GM23338 (cell line): ENCODE measurements at regions not wholly inside any gene's neighbourhood (a gene's known extent, or its start where the extent isn't known, plus 50 kb on each side); places are given as distances from the start of the nearest gene placed in this dataset.

Source experiments
- ATAC-seq: fragments of 200-7000 bp; cut with Tn5 transposase; 3 replicates; pipeline ENCODE4 v1.9.1; 2020
- DNase-seq: peaks from one replicate; pipeline ENCODE4 v3.0.0-alpha.2; 2015; ENCODE audit warnings: low spot score
- H2AFZ ChIP-seq: fragments of 200-600 bp; sonication (generic); 2 replicates; pipeline ENCODE4 v1.8.0; 2016; ENCODE audit warnings: antibody characterized with exemption, mild to moderate bottlenecking, moderate library complexity
- H3F3A ChIP-seq: fragments of 200-600 bp; sonication (generic); replicated peaks from 2 replicates; pipeline ENCODE4 v1.8.0; 2017; ENCODE audit warnings: antibody characterized with exemption, mixed run types, low read depth
- H3K27ac ChIP-seq: fragments of 200-600 bp; sonication (generic); 2 replicates; pipeline ENCODE4 v1.6.1; 2016; ENCODE audit warnings: low read depth
- H3K27me3 ChIP-seq: fragments of 200-600 bp; sonication (generic); 2 replicates; pipeline ENCODE4 v1.8.0; 2016; ENCODE audit warnings: mild to moderate bottlenecking, mixed run types, moderate library complexity; ENCODE audit not compliant: insufficient read depth
- H3K36me3 ChIP-seq: fragments of 200-600 bp; sonication (generic); 2 replicates; pipeline ENCODE4 v1.8.0; 2016; ENCODE audit warnings: mild to moderate bottlenecking; ENCODE audit not compliant: insufficient read depth
- H3K4me1 ChIP-seq: fragments of 200-600 bp; sonication (generic); 2 replicates; pipeline ENCODE4 v1.8.0; 2016; ENCODE audit warnings: mild to moderate bottlenecking, moderate library complexity; ENCODE audit not compliant: insufficient read depth
- H3K4me2 ChIP-seq: fragments of 200-600 bp; sonication (generic); 2 replicates; pipeline ENCODE4 v1.7.1; 2017; ENCODE audit warnings: mixed run types
- H3K4me3 ChIP-seq: fragments of 200-600 bp; sonication (generic); 2 replicates; pipeline ENCODE4 v1.6.1; 2016; ENCODE audit warnings: mixed run types
- H3K79me2 ChIP-seq: fragments of 200-600 bp; sonication (generic); replicated peaks from 2 replicates; pipeline ENCODE4 v1.8.0; 2017; ENCODE audit warnings: mild to moderate bottlenecking; ENCODE audit not compliant: insufficient read depth
- H3K9me2 ChIP-seq: fragments of 200-600 bp; sonication (generic); 2 replicates; pipeline ENCODE4 v1.8.0; 2017; ENCODE audit not compliant: insufficient read depth
- H4K20me1 ChIP-seq: fragments of 200-600 bp; sonication (generic); replicated peaks from 2 replicates; pipeline ENCODE4 v1.8.0; 2017; ENCODE audit warnings: mild to moderate bottlenecking; ENCODE audit not compliant: insufficient read depth
- H3K27ac Mint-ChIP-seq: 2 replicates; pipeline ENCODE4 v1.8.0; 2020; ENCODE audit warnings: inconsistent platforms, mild to moderate bottlenecking, moderate library complexity, mixed read lengths
- H3K27me3 Mint-ChIP-seq: 3 replicates; pipeline ENCODE4 v1.8.0; 2022; ENCODE audit warnings: low read depth, mild to moderate bottlenecking, moderate library complexity, mixed read lengths, inconsistent platforms; ENCODE audit not compliant: insufficient read depth, poor library complexity
- H3K36me3 Mint-ChIP-seq: 3 replicates; pipeline ENCODE4 v1.8.0; 2021; ENCODE audit warnings: low read depth, mild to moderate bottlenecking, inconsistent platforms, moderate library complexity, mixed read lengths
- H3K4me1 Mint-ChIP-seq: 3 replicates; pipeline ENCODE4 v1.8.0; 2020; ENCODE audit warnings: mild to moderate bottlenecking, inconsistent platforms, mixed read lengths
- H3K4me3 Mint-ChIP-seq: 3 replicates; pipeline ENCODE4 v1.8.0; 2021; ENCODE audit warnings: moderate library complexity, mild to moderate bottlenecking, inconsistent platforms, mixed read lengths
- H3K9me3 Mint-ChIP-seq: 3 replicates; pipeline ENCODE4 v1.8.0; 2020; ENCODE audit warnings: moderate library complexity, mild to moderate bottlenecking, inconsistent platforms, mixed read lengths
- CREB1 ChIP-seq: fragments of 250-450 bp; sonication (Bioruptor Pico); IDR thresholded peaks from 2 replicates; pipeline ENCODE4 v1.5.0; 2020; ENCODE audit warnings: low read depth, mild to moderate bottlenecking, moderate library complexity
- ETS1 ChIP-seq: IDR thresholded peaks from 2 replicates; pipeline ENCODE4 v1.6.1; 2016; ENCODE audit warnings: antibody characterized with exemption
- EZH2 ChIP-seq: fragments of 200-600 bp; sonication (generic); IDR thresholded peaks from one replicate; pipeline ENCODE4 v1.8.0; 2017; ENCODE audit warnings: antibody characterized with exemption, mild to moderate bottlenecking, low read depth; ENCODE audit not compliant: unreplicated experiment
- EZH2phosphoT487 ChIP-seq: fragments of 200-600 bp; sonication (generic); IDR thresholded peaks from one replicate; pipeline ENCODE4 v1.8.1; 2018; ENCODE audit warnings: antibody characterized with exemption; ENCODE audit not compliant: unreplicated experiment
- NANOG ChIP-seq: IDR thresholded peaks from 2 replicates; pipeline ENCODE4 v1.6.1; 2016; ENCODE audit warnings: antibody characterized with exemption, borderline replicate concordance
- POLR2AphosphoS5 ChIP-seq: IDR thresholded peaks from 2 replicates; pipeline ENCODE4 v1.6.1; 2016; ENCODE audit warnings: antibody characterized with exemption, low read depth
- REST ChIP-seq: IDR thresholded peaks from one replicate; pipeline ENCODE4 v1.6.1; 2018; ENCODE audit warnings: antibody characterized with exemption; ENCODE audit not compliant: unreplicated experiment
- ZNF331 ChIP-seq: fragments of 250-450 bp; sonication (Bioruptor Pico); IDR thresholded peaks from 2 replicates; pipeline ENCODE4 v1.5.0; 2020; ENCODE audit warnings: low read depth, mild to moderate bottlenecking, moderate library complexity
- ZNF462 ChIP-seq: fragments of 250-450 bp; sonication (Bioruptor Pico); IDR thresholded peaks from 2 replicates; pipeline ENCODE4 v1.5.0; 2020; ENCODE audit warnings: mild to moderate bottlenecking, moderate library complexity

- TF ChIP-seq ZNF462 (CRISPR knock-in tag) (no peak), EZH2 (no peak), REST (no peak), POLR2AphosphoS5 (no peak)
Observed at GRCh38 chr4:111018216-111018615, 395.3 kb upstream of the PITX2 start (continued).

DNA sequence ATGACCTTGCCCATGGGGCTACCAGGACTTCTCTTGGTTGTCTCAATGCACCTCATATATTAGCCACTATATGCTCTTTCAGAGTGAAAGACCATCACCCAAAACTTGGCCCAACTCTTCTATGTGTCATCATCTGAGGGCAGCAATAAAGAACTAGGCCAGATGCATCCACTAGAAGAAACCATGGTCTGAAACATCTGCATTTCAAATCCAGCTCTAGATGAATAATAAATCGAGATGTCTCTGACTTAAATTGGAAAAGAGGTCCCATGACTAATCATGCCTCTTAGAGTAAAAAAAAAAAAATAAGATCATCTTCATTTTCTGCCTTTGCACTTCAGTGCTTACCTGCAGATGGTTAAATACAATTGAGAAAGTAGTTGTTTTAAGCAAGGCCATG, 397.6 kb upstream of the PITX2 start:
- Mint-ChIP-seq H3K4me3 (no peak overlapping the region), H3K27ac (no peak overlapping the region), H3K9me3 (no peaks in the 10 kb centered on the region), H3K27me3 (peaks cover 1% of the 10 kb centered on the region), H3K4me1 (peaks cover 3% of the 10 kb centered on the region; the same call in 2 of the 3 replicates), H3K36me3 (no peaks in the 10 kb centered on the region)
- ATAC-seq, result no peak
- Histone ChIP-seq H3F3A (no peaks in the 10 kb centered on the region), H3K79me2 (no peaks in the 10 kb centered on the region), H3K27ac (no peak overlapping the region), H3K27me3 (no peaks in the 10 kb centered on the region), H3K4me2 (no peak overlapping the region), H3K4me1 (no peaks in the 10 kb centered on the region), H3K4me3 (no peak overlapping the region), H3K9me2 (no peaks in the 10 kb centered on the region), H4K20me1 (no peaks in the 10 kb centered on the region), H3K36me3 (no peaks in the 10 kb centered on the region), H2AFZ (no peak overlapping the region)
- no peak for DNase-seq
- no peak for TF ChIP-seq CREB1 (CRISPR knock-in tag)
- no peak for TF ChIP-seq NANOG
- TF ChIP-seq POLR2AphosphoS5, result no peak
- no peak for TF ChIP-seq REST
- no peak for TF ChIP-seq ZNF331
- no peak for TF ChIP-seq EZH2phosphoT487
- no peak for TF ChIP-seq ETS1
